Smooth muscle cell (in vitro differentiated cells): ENCODE measurements at regions not wholly inside any gene's neighbourhood (a gene's known extent, or its start where the extent isn't known, plus 50 kb on each side); places are given as distances from the start of the nearest gene placed in this dataset.
"Not testable (repeated sequence)": the region's sequence is repeated elsewhere in the genome, so short reads cannot be mapped to it uniquely, and the experiment has no call there.

ENCODE experiments used
- DNase-seq: peaks from one replicate; lab custom pipeline; 2025; ENCODE audit not compliant: unreplicated experiment; lab: John Stamatoyannopoulos, UW
- H2AFZ ChIP-seq: fragments of 200-600 bp; sonication (generic); 2 replicates; pipeline ENCODE4 v1.6.0; 2016; ENCODE audit warnings: antibody characterized with exemption, low read depth, mild to moderate bottlenecking
- H3F3A ChIP-seq: fragments of 200-600 bp; sonication (generic); 2 replicates; pipeline ENCODE4 v1.6.0; 2017; ENCODE audit warnings: antibody characterized with exemption, low read depth
- H3K27ac ChIP-seq: fragments of 200-600 bp; sonication (generic); 2 replicates; pipeline ENCODE4 v1.5.1; 2016; ENCODE audit warnings: low read depth, mild to moderate bottlenecking
- H3K27me3 ChIP-seq: fragments of 200-600 bp; sonication (generic); 2 replicates; pipeline ENCODE4 v1.6.1; 2016; ENCODE audit warnings: low read depth, mild to moderate bottlenecking
- H3K36me3 ChIP-seq: fragments of 200-600 bp; sonication (generic); 2 replicates; pipeline ENCODE4 v1.5.1; 2016; ENCODE audit warnings: low read depth
- H3K4me1 ChIP-seq: fragments of 200-600 bp; sonication (generic); 2 replicates; pipeline ENCODE4 v1.5.1; 2016; ENCODE audit warnings: low read depth
- H3K4me2 ChIP-seq: fragments of 200-600 bp; sonication (generic); 2 replicates; pipeline ENCODE4 v1.6.0; 2016; ENCODE audit warnings: mild to moderate bottlenecking
- H3K4me3 ChIP-seq: fragments of 200-600 bp; sonication (generic); 2 replicates; pipeline ENCODE4 v1.5.1; 2016; ENCODE audit warnings: mild to moderate bottlenecking
- H3K79me2 ChIP-seq: fragments of 200-600 bp; sonication (generic); 2 replicates; pipeline ENCODE4 v1.6.0; 2016; ENCODE audit warnings: low read depth, mild to moderate bottlenecking
- H3K9ac ChIP-seq: fragments of 200-600 bp; sonication (generic); 2 replicates; pipeline ENCODE4 v1.6.0; 2016; ENCODE audit warnings: low read depth
- H3K9me3 ChIP-seq: fragments of 200-600 bp; sonication (generic); replicated peaks from 2 replicates; pipeline ENCODE4 v1.5.1; 2016; ENCODE audit warnings: low read depth
- H4K20me1 ChIP-seq: fragments of 200-600 bp; sonication (generic); 2 replicates; pipeline ENCODE4 v1.6.0; 2016; ENCODE audit warnings: low read depth
- WGBS: methylation state at CpG from one replicate; pipeline ENCODE4 v1.1.7; 2016; ENCODE audit warnings: low lambda C conversion rate; 5-methylcytosine and 5-hydroxymethylcytosine counted together
- TF ChIP-seq, protein P1 (sequence below): fragments of 200-600 bp; sonication (generic); IDR thresholded peaks from 2 replicates; pipeline ENCODE4 v1.5.1; 2017; ENCODE audit warnings: borderline replicate concordance, mild to moderate bottlenecking, antibody characterized with exemption; ENCODE audit not compliant: insufficient read depth, poor library complexity, severe bottlenecking

DNA sequence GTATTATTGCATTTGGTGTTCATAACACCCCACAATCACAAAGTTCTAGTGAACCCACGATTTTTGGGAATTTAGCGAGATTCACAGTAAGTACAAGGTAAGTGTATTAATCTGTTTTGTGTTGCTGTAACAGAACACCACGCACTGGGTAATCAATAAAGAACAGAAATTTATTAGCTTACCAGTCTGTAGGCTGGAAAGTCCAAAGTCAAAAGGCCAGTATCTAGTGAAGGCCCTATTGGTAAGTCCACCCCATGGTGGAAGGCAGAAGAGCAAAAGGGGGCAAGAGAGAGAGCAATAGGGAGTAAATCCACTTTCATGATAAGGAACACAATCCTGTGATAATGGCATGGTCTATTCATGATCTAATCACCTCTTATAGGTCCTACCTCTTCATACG is 190.3 kb upstream of the KCNMB2 start:
- WGBS, result 96% methylated on average over 4 of the region's 4 CpGs
- TF ChIP-seq, protein P1, sequence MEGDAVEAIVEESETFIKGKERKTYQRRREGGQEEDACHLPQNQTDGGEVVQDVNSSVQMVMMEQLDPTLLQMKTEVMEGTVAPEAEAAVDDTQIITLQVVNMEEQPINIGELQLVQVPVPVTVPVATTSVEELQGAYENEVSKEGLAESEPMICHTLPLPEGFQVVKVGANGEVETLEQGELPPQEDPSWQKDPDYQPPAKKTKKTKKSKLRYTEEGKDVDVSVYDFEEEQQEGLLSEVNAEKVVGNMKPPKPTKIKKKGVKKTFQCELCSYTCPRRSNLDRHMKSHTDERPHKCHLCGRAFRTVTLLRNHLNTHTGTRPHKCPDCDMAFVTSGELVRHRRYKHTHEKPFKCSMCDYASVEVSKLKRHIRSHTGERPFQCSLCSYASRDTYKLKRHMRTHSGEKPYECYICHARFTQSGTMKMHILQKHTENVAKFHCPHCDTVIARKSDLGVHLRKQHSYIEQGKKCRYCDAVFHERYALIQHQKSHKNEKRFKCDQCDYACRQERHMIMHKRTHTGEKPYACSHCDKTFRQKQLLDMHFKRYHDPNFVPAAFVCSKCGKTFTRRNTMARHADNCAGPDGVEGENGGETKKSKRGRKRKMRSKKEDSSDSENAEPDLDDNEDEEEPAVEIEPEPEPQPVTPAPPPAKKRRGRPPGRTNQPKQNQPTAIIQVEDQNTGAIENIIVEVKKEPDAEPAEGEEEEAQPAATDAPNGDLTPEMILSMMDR, result no peak
- no peaks in the 10 kb centered on the region for H3K4me1 ChIP-seq
- DNase-seq, result no peak
- H3K27ac ChIP-seq, result no peak overlapping the region
- H3K4me2 ChIP-seq, result no peak overlapping the region
- H4K20me1 ChIP-seq, result no peaks in the 10 kb centered on the region
- no peaks in the 10 kb centered on the region for H3K9me3 ChIP-seq
- no peak overlapping the region for H3K4me3 ChIP-seq
- no peaks in the 10 kb centered on the region for H3F3A ChIP-seq
- H3K79me2 ChIP-seq, result no peaks in the 10 kb centered on the region
- H3K27me3 ChIP-seq, result no peaks in the 10 kb centered on the region
- no peaks in the 10 kb centered on the region for H3K36me3 ChIP-seq
- no peak overlapping the region for H2AFZ ChIP-seq
- H3K9ac ChIP-seq, result no peak overlapping the region

DNA sequence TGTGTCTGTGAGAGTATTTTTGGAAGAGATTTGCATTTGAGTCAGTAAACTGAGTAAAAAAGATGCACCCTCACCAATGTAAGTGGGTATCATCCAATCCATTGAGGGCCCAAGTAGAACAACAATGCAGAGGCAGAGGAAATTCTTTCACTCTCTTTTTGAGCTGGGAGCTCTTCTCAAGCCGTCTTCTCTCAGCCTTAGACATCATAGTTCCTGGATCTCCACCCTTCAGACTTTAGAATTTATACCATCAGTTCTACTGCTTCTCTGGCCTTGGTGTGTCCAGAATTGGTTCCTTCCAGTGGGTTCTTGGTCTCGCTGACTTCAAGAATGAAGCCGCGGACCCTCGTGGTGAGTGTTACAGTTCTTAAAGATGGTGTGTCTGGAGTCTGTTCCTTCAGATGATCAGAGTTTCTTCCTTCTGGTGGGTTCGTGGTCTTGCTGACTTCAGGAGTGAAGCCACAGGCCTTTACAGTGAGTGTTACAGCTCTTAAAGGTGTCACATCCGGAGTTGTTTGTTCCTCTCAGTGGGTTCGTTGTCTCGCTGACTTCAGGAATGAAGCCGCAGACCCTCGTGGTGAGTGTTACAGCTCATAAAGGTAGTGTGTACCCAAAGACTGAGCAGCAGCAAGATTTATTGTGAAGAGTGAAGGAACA is 187.5 kb upstream of the KCNMB2 start:
- 92% methylated on average over 11 of the region's 11 CpGs for WGBS
- H2AFZ ChIP-seq, DNase-seq, H3K27me3 ChIP-seq, H3K4me3 ChIP-seq, H3K9ac ChIP-seq, H3K27ac ChIP-seq, H3K36me3 ChIP-seq, H3K9me3 ChIP-seq, H3F3A ChIP-seq, H3K79me2 ChIP-seq, H4K20me1 ChIP-seq, H3K4me2 ChIP-seq: not testable (repeated sequence)
- H3K4me1 ChIP-seq, result peaks cover 16% of the 10 kb centered on the region

DNA sequence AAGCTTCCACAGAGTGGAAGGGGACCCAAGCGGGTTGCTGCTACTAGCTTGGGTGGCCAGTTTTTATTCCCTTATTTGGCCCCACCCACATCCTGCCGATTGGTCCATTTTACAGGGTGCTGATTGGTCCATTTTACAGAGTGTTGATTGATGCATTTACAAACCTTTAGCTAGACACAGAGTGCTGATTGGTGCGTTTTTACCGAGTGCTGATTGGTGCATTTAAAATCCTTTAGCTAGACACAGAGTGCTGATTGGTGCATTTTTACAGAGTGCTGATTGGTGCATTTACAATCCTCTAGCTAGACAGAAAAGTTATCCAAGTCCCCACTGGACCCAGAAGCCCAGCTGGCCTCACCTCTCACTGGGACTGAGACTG is 187.0 kb upstream of the KCNMB2 start:
- H3K27ac ChIP-seq, DNase-seq, H3K4me2 ChIP-seq, H4K20me1 ChIP-seq, H2AFZ ChIP-seq, H3K9ac ChIP-seq, H3K4me3 ChIP-seq, H3K79me2 ChIP-seq, H3F3A ChIP-seq, H3K36me3 ChIP-seq, H3K27me3 ChIP-seq, H3K9me3 ChIP-seq: not testable (repeated sequence)
- WGBS, result 98% methylated on average over 4 of the region's 4 CpGs
- peaks cover 16% of the 10 kb centered on the region for H3K4me1 ChIP-seq

DNA sequence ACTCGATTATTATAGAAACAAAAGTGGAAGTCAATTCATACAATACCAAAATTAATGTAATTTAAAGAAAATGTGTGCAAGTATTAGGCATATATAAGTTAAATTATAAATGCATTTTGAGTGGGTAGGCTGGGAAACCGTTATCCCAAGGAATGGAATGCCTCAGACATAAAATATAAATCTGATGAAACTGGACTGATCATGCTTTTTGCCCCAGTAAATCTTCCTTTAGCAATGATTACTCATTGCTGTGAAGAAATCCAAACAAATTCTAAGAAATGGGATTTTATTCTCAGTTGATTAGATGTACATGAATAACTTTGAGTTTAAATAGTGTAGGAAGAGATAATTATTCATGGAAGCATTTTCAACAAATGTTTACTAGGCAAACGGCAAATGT is 185.5 kb upstream of the KCNMB2 start:
- peak overlapping the region; percentile 64 for H3K4me2 ChIP-seq
- DNase-seq, result no peak
- no peaks in the 10 kb centered on the region for H3K27me3 ChIP-seq
- H3K79me2 ChIP-seq, result no peaks in the 10 kb centered on the region
- no peak overlapping the region for H3K4me3 ChIP-seq
- no peaks in the 10 kb centered on the region for H4K20me1 ChIP-seq
- H2AFZ ChIP-seq, result peak overlapping the region; percentile 34
- H3K9ac ChIP-seq, result peak overlapping the region; percentile 37
- H3K9me3 ChIP-seq, result no peaks in the 10 kb centered on the region
- H3K4me1 ChIP-seq, result peaks cover 16% of the 10 kb centered on the region
- no peaks in the 10 kb centered on the region for H3F3A ChIP-seq
- TF ChIP-seq, protein P1, result no peak
- WGBS, result 50% methylated on average over 3 of the region's 3 CpGs
- H3K36me3 ChIP-seq, result no peaks in the 10 kb centered on the region
- peak overlapping the region; percentile 62 for H3K27ac ChIP-seq
